ENCODE measurements at regions not wholly inside any gene's neighbourhood (a gene's known extent, or its start where the extent isn't known, plus 50 kb on each side); places are given as distances from the start of the nearest gene placed in this dataset.
"Not testable (repeated sequence)": the region's sequence is repeated elsewhere in the genome, so short reads cannot be mapped to it uniquely, and the experiment has no call there.

DNA sequence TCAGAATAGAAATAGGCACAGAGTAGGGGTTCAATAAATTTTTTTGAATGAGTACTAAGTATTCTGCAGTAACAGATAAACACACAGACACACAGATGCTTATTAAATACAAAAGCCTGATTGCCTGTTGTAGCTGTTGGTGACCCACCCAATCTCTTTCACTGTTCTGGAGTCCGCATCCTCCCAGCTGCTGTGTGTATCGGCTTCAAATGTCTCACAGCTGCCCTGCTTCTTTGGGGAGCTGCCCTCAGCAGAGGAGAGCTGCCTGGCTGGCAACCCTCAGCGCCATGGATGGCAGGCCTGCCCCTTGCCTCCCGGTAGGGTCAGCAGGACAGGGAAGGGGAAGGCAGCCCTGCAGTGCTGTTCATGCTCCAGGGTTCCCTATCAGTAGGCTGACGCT is 50.5 kb upstream of the PRNP start:
- DNase-seq: no peak

DNA sequence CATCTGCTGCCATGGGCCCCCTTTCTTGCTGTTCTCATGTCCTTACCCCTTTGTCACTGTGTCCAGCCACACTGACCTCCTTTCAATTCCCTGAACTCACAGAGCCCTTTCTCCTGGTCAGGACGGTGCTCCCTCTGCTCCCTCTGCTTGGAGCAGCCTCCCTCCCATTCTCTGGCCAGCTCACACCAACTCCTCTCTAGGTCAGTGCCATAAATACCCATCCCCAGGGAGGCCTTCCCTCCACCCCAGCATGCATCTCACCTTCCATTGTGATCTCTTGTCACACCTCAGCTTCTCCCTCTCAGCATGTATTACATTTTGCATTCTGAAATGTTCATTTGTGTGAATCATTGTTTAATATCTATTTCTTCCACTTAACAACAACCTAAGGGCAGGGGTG is 50.9 kb upstream of the PRNP start:
- DNase-seq: no peak

GRCh38 chr20:4633780-4634179 is 52.5 kb upstream of the PRNP start:
- DNase-seq: no peak

- DNase-seq: no peak
These were observed 52.9 kb upstream of the PRNP start for GRCh38 chr20:4633379-4633778.

DNA sequence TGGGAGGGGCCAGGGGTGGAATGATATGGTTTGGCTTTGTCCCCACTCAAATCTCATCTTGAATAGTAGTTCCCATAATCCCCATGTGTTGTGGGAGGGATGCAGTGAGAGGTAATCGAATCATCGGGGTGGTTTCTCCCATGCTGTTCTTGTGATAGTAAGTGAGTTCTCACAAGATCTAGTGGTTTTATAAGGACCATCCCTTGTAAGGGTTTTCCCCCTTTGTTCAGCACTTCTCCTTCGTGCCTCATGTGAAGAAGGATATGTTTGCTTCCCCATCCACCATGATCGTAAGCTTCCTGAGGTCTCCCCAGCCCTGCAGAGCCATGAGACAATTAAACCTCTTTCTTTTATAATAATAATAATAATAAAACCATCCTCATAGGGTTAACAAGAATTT is 53.4 kb upstream of the PRNP start:
- no peak for DNase-seq

- DNase-seq: no peak
These were observed 60.0 kb upstream of the PRNP start for GRCh38 chr20:4626228-4626627.

DNA sequence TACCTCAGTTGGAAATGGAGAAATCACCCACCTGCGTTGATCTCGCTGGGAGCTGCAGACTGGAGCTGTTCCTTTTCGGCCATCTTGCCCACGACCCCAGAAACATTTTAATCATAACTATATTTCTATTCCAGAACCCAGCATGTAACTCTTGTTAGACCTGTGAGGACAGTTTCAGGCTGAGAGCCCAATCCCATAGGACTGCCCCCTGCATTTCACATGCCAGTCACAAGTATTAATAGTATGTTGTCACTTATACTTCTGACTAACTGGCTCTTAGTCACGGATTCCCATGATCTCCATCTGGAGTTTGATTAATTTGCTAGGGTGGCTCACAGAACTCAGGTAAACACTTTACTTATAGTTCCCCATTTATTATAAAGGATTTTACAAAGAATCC is 60.6 kb upstream of the PRNP start:
- no peak for DNase-seq

GRCh38 chr20:4624675-4625336 is 61.5 kb upstream of the PRNP start:
- DNase-seq: not testable (repeated sequence)

DNA sequence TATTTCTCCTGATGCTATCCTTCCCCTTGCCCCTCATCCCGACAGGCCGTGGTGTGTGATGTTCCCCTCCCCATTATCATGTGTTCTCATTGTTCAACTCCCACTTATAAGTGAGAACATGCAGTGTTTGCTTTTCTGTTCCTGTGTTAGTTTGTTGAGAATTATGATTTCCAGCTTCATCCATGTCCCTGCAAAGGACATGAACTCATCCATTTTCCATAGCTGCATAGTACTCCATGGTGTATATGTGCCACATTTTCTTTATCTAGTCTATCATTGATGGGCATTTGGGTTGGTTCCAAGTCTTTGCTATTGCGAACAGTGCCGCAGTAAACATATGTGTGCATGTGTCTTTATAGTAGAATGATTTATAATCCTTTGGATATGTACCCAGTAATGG is 67.1 kb upstream of the PRNP start:
- not testable (repeated sequence) for DNase-seq

DNA sequence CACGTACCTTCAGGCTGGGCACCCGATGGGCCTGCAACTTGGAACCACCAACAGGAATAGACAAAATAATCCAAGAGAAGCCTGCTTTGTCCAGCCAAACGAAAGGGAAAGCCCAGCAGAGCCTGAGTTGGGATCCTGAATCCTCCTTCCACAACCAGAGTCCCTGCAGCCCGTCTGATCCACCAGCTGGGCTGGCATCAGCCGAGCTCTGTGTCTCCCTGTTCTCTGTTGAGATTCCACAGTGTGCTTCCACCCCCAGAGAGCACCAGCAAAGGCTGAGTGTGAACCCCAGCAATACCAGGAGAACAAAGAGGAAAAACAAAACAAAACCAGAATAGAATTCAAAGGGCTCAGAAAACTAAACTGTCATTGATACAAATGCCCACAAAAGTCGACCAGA is 68.8 kb upstream of the PRNP start:
- no peak for DNase-seq

- DNase-seq: no peak
These were observed 69.2 kb upstream of the PRNP start for GRCh38 chr20:4617019-4617418.

- DNase-seq: no peak
These were observed 72.3 kb upstream of the PRNP start for GRCh38 chr20:4613718-4614620.

- no peak for DNase-seq
These were observed 73.1 kb upstream of the PRNP start for GRCh38 chr20:4613184-4613583.

DNA sequence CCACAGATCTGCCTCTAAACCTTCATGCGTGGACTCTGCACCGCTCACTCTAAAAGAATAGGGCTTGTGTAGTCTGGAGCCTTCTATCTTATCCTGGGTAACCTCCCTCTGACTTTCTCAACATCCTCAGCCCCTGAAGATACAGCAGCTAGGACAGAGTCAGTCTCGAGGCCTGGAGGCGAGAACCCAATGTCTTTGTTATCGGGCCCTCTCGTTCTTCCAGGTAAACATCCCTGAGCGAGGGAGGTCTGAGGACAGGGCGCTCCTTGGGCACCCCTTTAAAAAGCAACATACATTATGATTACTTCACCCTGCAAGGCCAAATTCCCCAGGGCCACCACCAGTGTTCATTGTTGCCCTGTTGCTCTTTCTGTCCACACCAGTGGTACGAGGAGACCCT is 75.4 kb upstream of the PRNP start:
- no peak for DNase-seq

GRCh38 chr20:4609511-4609910 is 76.7 kb upstream of the PRNP start:
- DNase-seq: no peak

DNA sequence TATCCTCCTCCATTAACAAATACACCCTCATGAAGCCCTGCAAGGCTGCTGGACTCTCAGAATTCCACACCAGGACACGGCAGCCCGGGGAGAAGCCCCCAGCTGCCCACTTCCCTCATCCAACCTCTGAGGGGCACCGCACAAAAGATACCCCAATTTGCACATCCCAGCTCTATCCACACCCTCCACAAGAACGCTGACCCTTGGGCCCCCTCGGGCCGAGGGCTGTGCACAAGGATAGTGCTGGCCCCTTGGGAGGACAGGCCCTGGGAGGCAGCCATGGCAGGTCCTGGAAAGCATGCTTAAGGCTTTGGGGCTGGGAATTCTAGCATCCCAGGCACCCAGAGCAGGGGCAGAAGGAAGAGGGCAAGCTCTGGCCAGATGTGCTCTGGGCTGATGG is 77.4 kb upstream of the PRNP start:
- DNase-seq: no peak

DNA sequence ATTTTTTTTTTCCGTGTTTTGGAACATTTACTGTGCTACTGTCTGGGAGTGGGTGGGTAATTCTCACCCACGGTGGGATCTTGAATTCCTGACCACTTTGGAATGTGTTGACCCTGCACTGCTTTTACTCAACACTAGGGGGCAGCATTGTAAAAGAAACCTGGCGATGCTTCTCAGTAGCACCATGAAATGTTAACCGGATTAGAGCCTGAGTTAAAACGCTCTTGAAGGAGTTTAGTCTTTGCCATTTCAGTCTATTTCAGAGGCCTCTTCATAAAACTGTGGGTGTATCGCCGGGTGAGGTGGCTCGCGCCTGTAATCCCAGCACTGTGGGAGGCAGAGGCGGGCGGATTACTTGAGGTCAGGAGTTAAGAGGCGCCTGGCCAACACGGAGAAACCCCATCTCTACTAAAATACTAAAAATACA is 79.0 kb upstream of the PRNP start:
- DNase-seq: no peak

DNA sequence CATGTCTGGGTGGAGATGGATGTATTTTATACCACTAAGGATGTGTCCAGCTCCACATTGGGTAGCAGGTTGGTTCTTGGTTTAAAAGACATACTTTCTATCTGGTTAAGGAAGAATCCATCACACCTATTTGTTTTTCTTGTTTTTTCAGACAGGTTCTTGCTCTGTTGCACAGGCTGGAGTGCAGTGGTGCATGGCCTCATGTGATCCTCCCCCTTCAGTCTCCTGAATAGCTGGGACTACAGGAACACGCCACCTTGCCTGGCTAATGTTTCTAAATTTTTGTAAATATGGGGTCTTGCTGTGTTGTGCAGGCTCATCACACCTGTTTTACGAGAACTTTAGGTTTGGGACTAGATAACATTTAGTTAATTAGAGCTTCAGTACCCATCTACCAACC is 80.2 kb upstream of the PRNP start:
- no peak for DNase-seq

- no peak for DNase-seq
These were observed 81.1 kb upstream of the PRNP start for GRCh38 chr20:4605166-4605565.

DNA sequence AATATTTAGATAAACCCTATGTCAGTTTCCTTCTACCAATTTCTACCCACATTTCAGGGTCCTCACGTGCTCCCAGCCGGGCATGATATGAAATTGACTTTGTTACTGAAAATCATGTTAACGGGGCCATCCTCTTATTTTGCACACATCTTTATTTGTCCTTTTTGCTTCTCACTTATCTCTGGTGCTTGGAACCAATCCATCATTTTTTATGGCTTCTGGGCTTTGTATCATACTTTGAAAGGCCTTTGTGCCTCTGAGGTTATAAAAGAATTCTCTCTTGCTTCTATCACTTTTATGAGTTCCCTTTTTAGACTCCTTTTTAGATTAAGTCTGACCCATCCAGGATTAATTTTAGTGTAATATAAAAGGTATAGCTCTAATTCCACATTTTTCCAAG is 81.7 kb upstream of the PRNP start:
- DNase-seq: no peak

DNA sequence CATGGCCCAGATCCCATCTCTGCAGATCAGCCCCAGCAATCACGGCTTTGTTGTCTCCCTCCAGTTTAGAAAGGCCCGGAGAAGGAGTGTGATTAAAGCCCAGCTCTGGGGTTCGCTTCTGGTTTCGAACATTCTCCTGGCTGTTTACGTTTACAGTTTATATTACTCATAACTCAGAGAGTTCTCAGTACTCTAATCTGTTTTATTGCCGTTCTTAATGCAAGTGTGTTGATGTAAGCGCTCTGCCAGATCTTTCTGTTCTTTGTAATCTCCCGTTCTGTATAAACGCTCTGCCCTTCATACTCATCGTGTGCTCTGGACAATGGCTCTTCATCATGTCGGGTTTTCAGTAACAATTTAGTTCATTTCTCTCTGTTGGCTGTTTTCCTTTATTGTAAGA is 82.5 kb upstream of the PRNP start:
- DNase-seq: no peak

DNA sequence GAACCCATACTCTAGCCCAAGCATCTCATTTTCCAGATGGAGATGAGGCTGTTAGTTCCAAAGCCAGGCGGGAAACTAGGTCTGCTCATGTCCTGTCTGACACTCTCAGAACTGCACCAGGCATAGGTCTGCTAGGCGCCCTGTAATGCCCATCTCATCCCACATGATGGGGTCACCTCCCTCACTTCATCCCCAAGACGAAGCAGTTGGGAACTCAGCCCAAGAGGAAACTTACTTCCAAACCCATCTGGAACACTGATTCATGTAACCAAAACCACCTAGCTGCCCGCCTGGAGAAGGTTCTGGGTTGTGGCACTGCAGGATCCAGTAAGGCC is 84.0 kb upstream of the PRNP start:
- no peak for DNase-seq

DNA sequence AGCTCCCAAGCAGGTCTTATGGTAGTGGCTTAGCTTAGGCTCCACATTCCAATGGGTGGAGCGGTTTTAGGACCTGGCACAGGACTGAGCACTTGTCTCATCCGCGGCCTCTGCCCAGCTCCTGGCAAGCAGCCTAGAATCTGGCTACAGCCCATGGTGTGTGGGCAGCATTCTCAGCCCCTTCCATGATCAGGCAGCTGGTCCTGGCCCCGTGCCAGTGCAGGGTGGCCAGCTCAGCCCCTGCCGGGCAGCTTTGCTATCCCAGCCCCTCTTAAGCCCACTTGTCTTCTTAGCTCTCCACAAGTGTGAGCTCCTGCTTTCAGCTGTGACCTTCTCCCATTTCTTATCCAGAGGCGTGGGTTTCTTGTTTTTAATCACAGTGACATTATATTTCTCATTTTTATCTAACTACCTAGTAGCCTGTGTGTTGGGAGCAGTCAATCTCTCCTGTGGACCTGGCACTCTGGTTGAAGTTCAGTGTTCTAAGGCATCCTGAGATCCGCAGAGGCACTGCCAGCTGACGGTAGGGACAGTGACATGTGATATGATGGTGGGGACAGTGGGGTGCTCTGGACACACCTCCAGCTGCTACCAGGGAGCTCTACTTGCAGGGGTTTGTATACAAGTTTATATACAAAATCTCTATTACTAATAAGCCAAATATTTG is 84.5 kb upstream of the PRNP start:
- DNase-seq: no peak

GRCh38 chr20:4600308-4601014 is 85.8 kb upstream of the PRNP start:
- no peak for DNase-seq
